ENCODE measurements at regions not wholly inside any gene's neighbourhood (a gene's known extent, or its start where the extent isn't known, plus 50 kb on each side); places are given as distances from the start of the nearest gene placed in this dataset.

GRCh38 chr5:74382123-74382855, 258.2 kb downstream of the ENC1 start:
- DNase-seq (ENCODE audit: low read depth in 2 of 2): no peak

GRCh38 chr5:74380193-74380592, 260.3 kb downstream of the ENC1 start:
- DNase-seq (ENCODE audit: low read depth in 2 of 2): no peak

- DNase-seq (ENCODE audit: low read depth in 2 of 2): no peak
Measured at GRCh38 chr5:74378464-74378863, 262.1 kb downstream of the ENC1 start.

GRCh38 chr5:74376187-74376586, 264.3 kb downstream of the ENC1 start:
- DNase-seq (ENCODE audit: low read depth in 2 of 2): no peak

GRCh38 chr5:74375271-74375670, 265.3 kb downstream of the ENC1 start:
- no peak for DNase-seq (ENCODE audit: low read depth in 2 of 2)

- no peak for DNase-seq (ENCODE audit: low read depth in 2 of 2)
Measured at GRCh38 chr5:74374656-74375055, 265.9 kb downstream of the ENC1 start.

- DNase-seq (ENCODE audit: low read depth in 2 of 2): no peak
Measured at GRCh38 chr5:74373076-74373475, 267.5 kb downstream of the ENC1 start.

GRCh38 chr5:74372502-74373064, 267.9 kb downstream of the ENC1 start:
- DNase-seq (ENCODE audit: low read depth in 2 of 2): no peak

GRCh38 chr5:74372051-74372450, 268.5 kb downstream of the ENC1 start:
- DNase-seq (ENCODE audit: low read depth in 2 of 2): no peak

GRCh38 chr5:74371621-74372020, 268.9 kb downstream of the ENC1 start:
- DNase-seq (ENCODE audit: low read depth in 2 of 2): no peak

GRCh38 chr5:74370168-74370567, 270.4 kb downstream of the ENC1 start:
- DNase-seq (ENCODE audit: low read depth in 2 of 2): no peak

- DNase-seq (ENCODE audit: low read depth in 2 of 2): no peak
Measured at GRCh38 chr5:74369173-74369572, 271.4 kb downstream of the ENC1 start.

- no peak for DNase-seq (ENCODE audit: low read depth in 2 of 2)
Measured at GRCh38 chr5:74367934-74368333, 272.6 kb downstream of the ENC1 start.

GRCh38 chr5:74367241-74367733, 273.2 kb downstream of the ENC1 start:
- no peak for DNase-seq (ENCODE audit: low read depth in 2 of 2)

- DNase-seq (ENCODE audit: low read depth in 2 of 2): no peak
Measured at GRCh38 chr5:74365723-74366122, 274.8 kb downstream of the ENC1 start.

GRCh38 chr5:74364507-74364906, 276.0 kb downstream of the ENC1 start:
- no peak for DNase-seq (ENCODE audit: low read depth in 2 of 2)

GRCh38 chr5:74363603-74364205, 276.8 kb downstream of the ENC1 start:
- no peak for DNase-seq (ENCODE audit: low read depth in 2 of 2)

- DNase-seq (ENCODE audit: low read depth in 2 of 2): no peak
Measured at GRCh38 chr5:74361406-74362358, 278.8 kb downstream of the ENC1 start.

GRCh38 chr5:74360535-74361210, 279.9 kb downstream of the ENC1 start:
- no peak for DNase-seq (ENCODE audit: low read depth in 2 of 2)

- no peak for DNase-seq (ENCODE audit: low read depth in 2 of 2)
Measured at GRCh38 chr5:74357827-74358226, 282.7 kb downstream of the ENC1 start.

- no peak for DNase-seq (ENCODE audit: low read depth in 2 of 2)
Measured at GRCh38 chr5:74356009-74356695, 284.4 kb downstream of the ENC1 start.

All from stimulated activated CD8-positive, alpha-beta memory T cell treated with anti-CD3 and anti-CD28 coated beads, Interleukin-7, amount 100 ng/mL, for 4 hours (primary cell).